CD14-positive monocyte (primary cell): ENCODE measurements at regions not wholly inside any gene's neighbourhood (a gene's known extent, or its start where the extent isn't known, plus 50 kb on each side); places are given as distances from the start of the nearest gene placed in this dataset.
A peak's percentile ranks its signal among the peaks of the same experiment; 100 is the strongest.

Experiments
- DNase-seq, 3 donors: peaks; one replicate each; pipeline ENCODE4 v3.0.0-alpha.2; 2011 to 2022
- H2AFZ ChIP-seq: 2 replicates; pipeline ENCODE4 v1.6.0; 2012; ENCODE audit warnings: mild to moderate bottlenecking, low read depth, low read length, inconsistent platforms; ENCODE audit not compliant: insufficient read depth, poor library complexity, severe bottlenecking
- H3K27ac ChIP-seq, 2 donors: 1 replicate in 1 of 2; 2 replicates in 1 of 2; pipeline ENCODE4 v1.5.1; 2012 to 2013; ENCODE audit warnings: low read length in 2 of 2, control low read depth in 1 of 2, inconsistent platforms in 1 of 2, low read depth in 1 of 2, mild to moderate bottlenecking in 1 of 2
- H3K27me3 ChIP-seq, 2 donors: one replicate each; pipeline versions ENCODE4 v1.6.0 to v1.6.1; 2011 to 2013; ENCODE audit warnings: low read length in 2 of 2; ENCODE audit not compliant: control insufficient read depth in 2 of 2, insufficient read depth in 2 of 2
- H3K36me3 ChIP-seq, 2 donors: replicated peaks in 1 of 2; 1 replicate in 1 of 2; 2 replicates in 1 of 2; pipeline versions ENCODE4 v1.5.1 to v1.6.1; 2012 to 2013; ENCODE audit warnings: low read length in 2 of 2, control low read depth in 1 of 2, inconsistent platforms in 1 of 2, mild to moderate bottlenecking in 1 of 2; ENCODE audit not compliant: insufficient read depth in 2 of 2, control insufficient read depth in 1 of 2
- H3K4me1 ChIP-seq, 2 donors: 1 replicate in 1 of 2; 2 replicates in 1 of 2; pipeline versions ENCODE4 v1.5.1 to v1.6.1; 2012 to 2013; ENCODE audit warnings: low read length in 2 of 2, control low read depth in 1 of 2, inconsistent platforms in 1 of 2, mild to moderate bottlenecking in 1 of 2, moderate library complexity in 1 of 2; ENCODE audit not compliant: insufficient read depth in 2 of 2, control insufficient read depth in 1 of 2
- H3K4me2 ChIP-seq: replicated peaks from 2 replicates; pipeline ENCODE3; 2012; ENCODE audit warnings: low read length, moderate library complexity, mild to moderate bottlenecking; ENCODE audit not compliant: poor library complexity, severe bottlenecking; ENCODE audit errors: extremely low read depth
- H3K4me3 ChIP-seq, 3 experiments: fragments of 200-600 bp in 1 of 3; sonication (generic) in 1 of 3; replicated peaks in 1 of 3; 1 replicate in 2 of 3; 2 replicates in 1 of 3; pipeline ENCODE4 v1.5.1; 2011 to 2013; ENCODE audit warnings: low read length in 3 of 3, mild to moderate bottlenecking in 3 of 3, control low read depth in 2 of 3, low read depth in 2 of 3, inconsistent platforms in 1 of 3, moderate library complexity in 1 of 3
- H3K79me2 ChIP-seq: 2 replicates; pipeline ENCODE4 v1.6.0; 2012; ENCODE audit warnings: mild to moderate bottlenecking, control low read depth, inconsistent platforms, low read length, moderate library complexity; ENCODE audit not compliant: insufficient read depth
- H3K9ac ChIP-seq: 2 replicates; pipeline ENCODE4 v1.6.0; 2017; ENCODE audit warnings: low read length, mild to moderate bottlenecking; ENCODE audit not compliant: insufficient read depth, poor library complexity, severe bottlenecking
- H3K9me3 ChIP-seq, 2 donors: replicated peaks in 1 of 2; 1 replicate in 1 of 2; 2 replicates in 1 of 2; pipeline versions ENCODE4 v1.5.1 to v1.6.1; 2012 to 2013; ENCODE audit warnings: low read length in 2 of 2, control low read depth in 1 of 2; ENCODE audit not compliant: control insufficient read depth in 1 of 2, insufficient read depth in 1 of 2
- H4K20me1 ChIP-seq: 2 replicates; pipeline ENCODE4 v1.6.0; 2012; ENCODE audit warnings: mild to moderate bottlenecking, low read length, control low read depth, moderate library complexity; ENCODE audit not compliant: insufficient read depth
- H3K27ac Mint-ChIP-seq, 7 donors: one replicate each; pipeline ENCODE4 v1.8.0; 2020; ENCODE audit warnings: mild to moderate bottlenecking in 7 of 7, mixed read lengths in 7 of 7, moderate library complexity in 6 of 7, inconsistent platforms in 2 of 7
- H3K27me3 Mint-ChIP-seq, 3 donors: one replicate each; pipeline ENCODE4 v1.8.0; 2021 to 2022; ENCODE audit warnings: low read depth in 3 of 3, mild to moderate bottlenecking in 3 of 3, mixed read lengths in 3 of 3, moderate library complexity in 3 of 3, inconsistent platforms in 1 of 3
- H3K36me3 Mint-ChIP-seq, 2 donors: one replicate each; pipeline ENCODE4 v1.8.0; 2020; ENCODE audit warnings: mixed read lengths in 2 of 2, inconsistent platforms in 1 of 2, mild to moderate bottlenecking in 1 of 2
- H3K4me1 Mint-ChIP-seq: one replicate; pipeline ENCODE4 v1.8.0; 2020; ENCODE audit warnings: mild to moderate bottlenecking, mixed read lengths
- H3K4me3 Mint-ChIP-seq, 2 donors: one replicate each; pipeline ENCODE4 v1.8.0; 2020; ENCODE audit warnings: mild to moderate bottlenecking in 2 of 2, mixed read lengths in 2 of 2, moderate library complexity in 1 of 2
- H3K9me3 Mint-ChIP-seq, 7 donors: one replicate each; pipeline ENCODE4 v1.8.0; 2020 to 2022; ENCODE audit warnings: mixed read lengths in 7 of 7, mild to moderate bottlenecking in 6 of 7, moderate library complexity in 6 of 7, inconsistent platforms in 2 of 7
- CTCF ChIP-seq: fragments of 200-600 bp; IDR thresholded peaks from one replicate; pipeline ENCODE4 v1.8.0; 2022; ENCODE audit warnings: antibody characterized with exemption, mild to moderate bottlenecking
- WGBS: methylation state at CpG from one replicate; pipeline ENCODE4 v1.1.5; 2013; ENCODE audit warnings: missing lambda C conversion rate; ENCODE audit not compliant: insufficient coverage; 5-methylcytosine and 5-hydroxymethylcytosine counted together
- intact Hi-C, 2 donors: fragments of 100-400 bp; cut with micrococcal nuclease; formaldehyde crosslinking; loops; one replicate each; pipeline versions ENCODE4 v1.15.0 to v1.15.1; 2023

- WGBS: 99% methylated on average over 10 of the region's 13 CpGs
- peaks cover 0 to 3% (median 0%) of the 10 kb centered on the region in 7 donors for H3K9me3 Mint-ChIP-seq
- H3K79me2 ChIP-seq: no peaks in the 10 kb centered on the region
- no peak overlapping the region for H3K4me3 ChIP-seq
- no peak overlapping the region for H3K4me3 Mint-ChIP-seq
- DNase-seq: no peak
- H3K27ac ChIP-seq: no peak overlapping the region
- H4K20me1 ChIP-seq: no peaks in the 10 kb centered on the region
- H3K36me3 Mint-ChIP-seq: no peaks in the 10 kb centered on the region
- no peaks in the 10 kb centered on the region for H3K4me1 ChIP-seq
- H2AFZ ChIP-seq: no peak overlapping the region
- H3K27me3 Mint-ChIP-seq: peaks cover 10 to 15% (median 14%) of the 10 kb centered on the region in 3 donors
- intact Hi-C loops: no loop called here
- no peaks in the 10 kb centered on the region for H3K36me3 ChIP-seq
- H3K9me3 ChIP-seq: no peaks in the 10 kb centered on the region
- TF ChIP-seq CTCF: no peak
- H3K4me1 Mint-ChIP-seq: no peaks in the 10 kb centered on the region
- H3K4me2 ChIP-seq: no peak overlapping the region
- peak overlapping the region in 1 of 7 donors; percentile 19 for H3K27ac Mint-ChIP-seq
- no peak overlapping the region for H3K9ac ChIP-seq
- peaks cover 0 to 2% of the 10 kb centered on the region in 2 donors for H3K27me3 ChIP-seq
These were observed 229.4 kb upstream of the TOPAZ1 start for GRCh38 chr3:44012160-44012899.

DNA sequence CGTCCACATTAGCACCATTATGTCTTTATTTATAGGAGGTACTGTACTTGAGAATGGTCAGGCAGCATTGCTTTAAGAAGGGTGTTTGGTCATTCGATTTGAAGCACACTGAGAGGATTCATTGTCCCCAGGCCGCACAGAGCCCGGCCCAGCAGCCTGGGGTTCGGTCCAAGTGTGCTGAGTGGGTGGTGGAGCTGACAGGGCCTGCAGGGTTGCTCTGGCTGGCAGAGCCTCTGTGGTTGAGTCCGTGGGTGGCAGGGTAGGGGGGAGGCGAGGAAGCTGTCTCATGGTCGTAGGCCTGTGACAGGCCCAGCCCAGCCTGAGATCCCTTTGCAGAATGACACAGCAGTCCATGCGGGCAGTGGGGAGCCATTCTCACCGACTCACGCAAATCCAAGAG lies 227.7 kb upstream of the TOPAZ1 start:
- DNase-seq: no peak

More for the DNA sequence above, 227.7 kb upstream of the TOPAZ1 start:
- 53% methylated on average over 7 of the region's 11 CpGs for WGBS
- Histone ChIP-seq H3K9me3 (no peaks in the 10 kb centered on the region), H3K4me2 (no peak overlapping the region), H3K27me3 (no peaks in the 10 kb centered on the region), H3K27ac (no peak overlapping the region), H3K9ac (no peak overlapping the region), H3K36me3 (no peaks in the 10 kb centered on the region), H3K79me2 (no peaks in the 10 kb centered on the region), H4K20me1 (no peaks in the 10 kb centered on the region), H3K4me3 (no peak overlapping the region), H3K4me1 (no peaks in the 10 kb centered on the region), H2AFZ (no peak overlapping the region)
- peaks cover 11 to 16% (median 11%) of the 10 kb centered on the region in 3 donors for H3K27me3 Mint-ChIP-seq
- H3K27ac Mint-ChIP-seq: no peak overlapping the region
- H3K36me3 Mint-ChIP-seq: no peaks in the 10 kb centered on the region
- H3K4me3 Mint-ChIP-seq: no peak overlapping the region
- no peak for TF ChIP-seq CTCF
- peaks cover 0 to 1% (median 0%) of the 10 kb centered on the region in 7 donors for H3K9me3 Mint-ChIP-seq
- H3K4me1 Mint-ChIP-seq: no peaks in the 10 kb centered on the region
- intact Hi-C loops: no loop called here
